VCaP (cell line): ENCODE measurements at regions not wholly inside any gene's neighbourhood (a gene's known extent, or its start where the extent isn't known, plus 50 kb on each side); places are given as distances from the start of the nearest gene placed in this dataset.

ENCODE experiments used
- H3K27ac ChIP-seq: fragments of 450-650 bp; 2 replicates; pipeline ENCODE4 v1.5.1; 2017
- TF ChIP-seq, protein P1 (sequence below): fragments of 450-650 bp; conservative IDR thresholded peaks from 2 replicates; pipeline ENCODE4 v1.5.1; 2017; ENCODE audit warnings: mild to moderate bottlenecking, moderate library complexity

DNA sequence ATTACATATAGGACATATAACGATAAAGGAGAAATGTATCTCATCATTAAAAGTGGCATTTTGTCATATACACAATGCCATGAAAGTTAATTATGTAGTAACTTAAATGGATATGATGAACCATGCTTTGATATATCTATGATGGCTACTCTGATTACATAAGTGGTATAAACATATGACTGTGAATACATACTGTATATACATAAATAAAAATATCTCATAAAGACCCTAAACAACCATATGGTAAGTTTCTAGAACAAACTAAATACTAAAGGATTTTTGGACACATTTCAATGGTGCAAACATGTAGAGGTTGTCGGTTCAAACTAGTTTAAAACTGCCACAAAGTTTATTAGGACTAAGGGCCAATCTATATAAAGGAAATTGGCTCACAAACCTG lies 849.6 kb upstream of the INTU start:
- no peak overlapping the region for H3K27ac ChIP-seq
- TF ChIP-seq, protein P1, sequence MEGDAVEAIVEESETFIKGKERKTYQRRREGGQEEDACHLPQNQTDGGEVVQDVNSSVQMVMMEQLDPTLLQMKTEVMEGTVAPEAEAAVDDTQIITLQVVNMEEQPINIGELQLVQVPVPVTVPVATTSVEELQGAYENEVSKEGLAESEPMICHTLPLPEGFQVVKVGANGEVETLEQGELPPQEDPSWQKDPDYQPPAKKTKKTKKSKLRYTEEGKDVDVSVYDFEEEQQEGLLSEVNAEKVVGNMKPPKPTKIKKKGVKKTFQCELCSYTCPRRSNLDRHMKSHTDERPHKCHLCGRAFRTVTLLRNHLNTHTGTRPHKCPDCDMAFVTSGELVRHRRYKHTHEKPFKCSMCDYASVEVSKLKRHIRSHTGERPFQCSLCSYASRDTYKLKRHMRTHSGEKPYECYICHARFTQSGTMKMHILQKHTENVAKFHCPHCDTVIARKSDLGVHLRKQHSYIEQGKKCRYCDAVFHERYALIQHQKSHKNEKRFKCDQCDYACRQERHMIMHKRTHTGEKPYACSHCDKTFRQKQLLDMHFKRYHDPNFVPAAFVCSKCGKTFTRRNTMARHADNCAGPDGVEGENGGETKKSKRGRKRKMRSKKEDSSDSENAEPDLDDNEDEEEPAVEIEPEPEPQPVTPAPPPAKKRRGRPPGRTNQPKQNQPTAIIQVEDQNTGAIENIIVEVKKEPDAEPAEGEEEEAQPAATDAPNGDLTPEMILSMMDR, result no peak

DNA sequence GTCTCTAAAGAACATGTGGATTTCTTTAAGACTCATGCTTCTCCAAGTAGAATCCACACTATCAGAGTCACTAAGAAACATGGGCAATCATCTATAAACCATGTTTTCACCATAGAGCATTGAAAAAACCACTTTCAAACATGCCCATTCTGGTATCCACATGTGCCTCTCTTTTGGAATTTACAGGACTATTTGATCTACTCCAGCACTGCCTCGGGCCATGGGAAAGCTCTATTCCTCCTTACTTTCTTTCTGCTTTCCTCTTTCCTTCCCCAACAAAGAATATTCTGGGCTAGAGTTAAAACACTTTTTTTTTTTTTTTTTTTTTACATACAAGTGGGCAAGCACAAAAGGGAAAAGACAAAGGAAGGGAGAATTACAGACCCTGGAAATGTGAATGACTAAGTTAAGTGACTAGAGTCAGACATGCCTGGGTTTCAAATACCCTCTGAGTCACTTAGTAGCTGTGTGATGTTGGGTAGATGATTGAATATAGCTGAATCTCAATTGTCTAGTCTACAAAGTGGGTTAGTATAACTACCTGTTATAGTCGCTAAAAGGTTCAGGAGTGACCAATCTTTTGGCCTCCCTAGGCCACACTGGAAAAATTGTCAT lies 847.7 kb upstream of the INTU start:
- TF ChIP-seq, protein P1, result no peak
- no peak overlapping the region for H3K27ac ChIP-seq

DNA sequence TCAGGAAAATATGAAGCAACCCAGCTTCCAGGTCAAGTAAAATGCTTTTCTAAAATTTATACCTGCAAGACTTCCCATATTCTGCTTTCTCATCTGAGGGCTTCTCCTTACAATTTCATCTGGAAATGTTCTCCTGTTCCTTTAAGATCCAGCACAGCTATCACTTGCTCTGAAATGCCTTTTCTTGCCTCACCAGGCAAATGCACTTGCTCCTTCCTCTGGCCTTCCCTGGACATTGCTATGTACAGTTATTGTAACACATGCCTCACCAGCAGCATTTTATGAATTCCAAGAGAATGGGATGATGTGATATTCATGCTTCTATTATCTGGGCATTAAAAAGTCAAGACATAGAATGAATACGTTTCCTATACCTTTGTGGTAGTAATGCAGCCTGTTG lies 842.1 kb upstream of the INTU start:
- TF ChIP-seq, protein P1, result no peak
- no peak overlapping the region for H3K27ac ChIP-seq

DNA sequence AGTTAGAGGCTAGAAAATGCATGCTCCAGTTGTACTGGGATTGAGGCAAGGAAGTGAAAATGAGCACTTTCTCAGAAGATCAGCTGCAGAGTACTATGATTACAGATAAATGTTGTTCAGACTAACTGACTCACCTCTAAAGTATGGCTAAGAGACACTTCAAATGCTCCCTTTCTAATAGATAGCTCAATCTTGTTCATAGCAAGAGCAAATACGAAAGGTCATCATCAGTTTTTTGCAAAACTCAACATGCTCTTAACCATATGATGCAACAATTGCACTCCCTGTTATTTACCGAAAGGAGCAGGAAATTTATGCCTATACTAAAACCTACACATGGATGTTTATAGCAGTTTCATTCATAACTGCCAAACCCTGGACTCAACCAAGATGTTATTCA lies 838.4 kb upstream of the INTU start:
- H3K27ac ChIP-seq, result no peak overlapping the region
- TF ChIP-seq, protein P1, result no peak

DNA sequence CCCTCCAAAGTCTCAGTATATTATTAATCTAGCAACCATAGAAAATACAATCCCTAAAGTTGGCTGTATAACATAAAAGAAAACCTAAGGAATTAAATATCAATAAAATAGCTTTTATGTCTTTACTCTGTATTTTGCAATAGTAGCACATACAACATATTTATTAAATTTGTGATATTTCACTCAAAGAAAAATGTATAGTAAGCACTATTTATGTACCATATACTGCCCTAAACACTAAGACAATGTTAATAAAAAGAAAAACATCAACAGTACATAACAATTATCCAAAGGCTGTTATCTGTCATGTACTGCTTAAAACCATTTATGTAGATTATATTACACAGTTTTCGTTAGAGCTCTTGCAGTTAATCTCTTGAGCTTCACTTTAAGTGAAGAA lies 834.5 kb upstream of the INTU start:
- no peak overlapping the region for H3K27ac ChIP-seq
- TF ChIP-seq, protein P1, result no peak

DNA sequence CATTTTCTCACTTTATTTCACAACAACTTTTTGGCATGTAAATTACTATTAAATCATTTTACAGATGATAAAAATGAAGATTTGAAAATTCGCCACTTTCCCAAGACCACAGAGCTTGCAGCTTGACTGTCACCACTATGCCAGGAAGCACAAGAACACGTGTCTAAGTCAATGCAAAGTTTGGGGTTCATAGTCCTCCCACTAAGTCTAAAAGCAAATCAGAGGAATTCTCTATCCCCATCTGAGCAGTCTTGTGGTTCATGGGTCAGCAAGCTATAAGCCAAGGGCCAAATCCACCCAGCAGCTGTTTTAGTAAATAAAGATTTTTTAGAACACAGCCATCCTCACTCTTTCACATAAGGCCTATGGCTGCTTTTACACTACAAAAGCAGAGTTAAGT lies 833.3 kb upstream of the INTU start:
- no peak overlapping the region for H3K27ac ChIP-seq
- TF ChIP-seq, protein P1, result no peak

DNA sequence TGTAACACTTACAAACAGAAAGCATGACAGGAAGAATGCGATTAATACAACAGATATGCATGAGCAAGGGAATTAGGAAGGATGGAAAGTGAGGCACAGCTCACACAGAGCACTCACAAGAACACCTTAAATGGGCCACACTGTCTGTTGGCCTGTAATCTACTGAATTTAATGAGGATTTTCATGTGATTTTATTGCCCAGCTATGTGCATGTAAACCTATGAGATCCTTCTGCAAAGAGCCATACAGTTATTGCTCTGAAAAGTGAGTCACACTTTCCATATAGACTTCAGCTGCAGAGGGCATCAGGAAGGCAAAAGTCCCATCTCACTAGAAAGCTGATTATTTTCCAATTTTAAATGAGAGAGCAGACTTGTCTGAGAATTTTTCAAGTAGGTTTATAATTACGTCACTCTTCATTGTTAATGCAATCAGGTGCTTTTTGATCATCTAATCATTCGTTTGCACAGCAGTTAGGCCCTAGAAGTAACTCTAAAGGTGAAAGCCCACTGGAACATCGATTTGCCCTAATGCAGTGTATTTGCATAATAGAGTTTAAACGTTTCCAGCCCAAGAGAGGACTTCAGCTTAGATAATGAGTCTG lies 832.7 kb upstream of the INTU start:
- TF ChIP-seq, protein P1, result no peak
- H3K27ac ChIP-seq, result no peak overlapping the region
